DND-41 (cell line): ENCODE measurements at regions not wholly inside any gene's neighbourhood (a gene's known extent, or its start where the extent isn't known, plus 50 kb on each side); places are given as distances from the start of the nearest gene placed in this dataset.

ENCODE experiments used
- EZH2 ChIP-seq: IDR thresholded peaks from 3 replicates; pipeline ENCODE4 v1.6.1; 2012; ENCODE audit warnings: borderline replicate concordance, low read depth, mild to moderate bottlenecking, moderate library complexity, low read length, inconsistent platforms; ENCODE audit not compliant: severe bottlenecking
- TF ChIP-seq, protein P1 (sequence below): IDR thresholded peaks from 2 replicates; pipeline ENCODE4 v1.5.1; 2012; ENCODE audit warnings: borderline replicate concordance, low read length, moderate library complexity, mild to moderate bottlenecking; ENCODE audit not compliant: poor library complexity, severe bottlenecking; ENCODE audit errors: extremely low read depth

DNA sequence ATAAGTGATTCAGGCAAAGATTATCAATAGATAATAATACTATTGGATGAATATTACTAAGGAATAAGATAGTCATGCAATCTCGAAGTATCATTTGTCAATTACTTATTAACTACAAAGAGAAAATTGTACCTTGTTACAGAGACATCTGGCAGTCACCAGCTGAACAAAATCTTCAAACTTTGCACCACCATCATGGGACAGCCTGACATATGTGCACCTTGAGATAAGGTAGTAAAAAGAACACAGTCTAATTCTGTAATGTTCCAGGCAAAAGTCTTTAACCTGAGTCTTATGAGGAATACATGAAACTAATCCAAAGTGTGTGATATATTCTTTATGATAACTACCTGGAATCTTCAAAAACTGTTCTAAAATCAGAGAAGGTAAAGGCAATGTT is 423.0 kb upstream of the ZNF608 start:
- TF ChIP-seq, protein P1, sequence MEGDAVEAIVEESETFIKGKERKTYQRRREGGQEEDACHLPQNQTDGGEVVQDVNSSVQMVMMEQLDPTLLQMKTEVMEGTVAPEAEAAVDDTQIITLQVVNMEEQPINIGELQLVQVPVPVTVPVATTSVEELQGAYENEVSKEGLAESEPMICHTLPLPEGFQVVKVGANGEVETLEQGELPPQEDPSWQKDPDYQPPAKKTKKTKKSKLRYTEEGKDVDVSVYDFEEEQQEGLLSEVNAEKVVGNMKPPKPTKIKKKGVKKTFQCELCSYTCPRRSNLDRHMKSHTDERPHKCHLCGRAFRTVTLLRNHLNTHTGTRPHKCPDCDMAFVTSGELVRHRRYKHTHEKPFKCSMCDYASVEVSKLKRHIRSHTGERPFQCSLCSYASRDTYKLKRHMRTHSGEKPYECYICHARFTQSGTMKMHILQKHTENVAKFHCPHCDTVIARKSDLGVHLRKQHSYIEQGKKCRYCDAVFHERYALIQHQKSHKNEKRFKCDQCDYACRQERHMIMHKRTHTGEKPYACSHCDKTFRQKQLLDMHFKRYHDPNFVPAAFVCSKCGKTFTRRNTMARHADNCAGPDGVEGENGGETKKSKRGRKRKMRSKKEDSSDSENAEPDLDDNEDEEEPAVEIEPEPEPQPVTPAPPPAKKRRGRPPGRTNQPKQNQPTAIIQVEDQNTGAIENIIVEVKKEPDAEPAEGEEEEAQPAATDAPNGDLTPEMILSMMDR = no peak
- TF ChIP-seq EZH2 = no peak
